GM23338 (cell line): ENCODE measurements at regions not wholly inside any gene's neighbourhood (a gene's known extent, or its start where the extent isn't known, plus 50 kb on each side); places are given as distances from the start of the nearest gene placed in this dataset.

Experiments used
- ATAC-seq: fragments of 200-7000 bp; cut with Tn5 transposase; 3 replicates; pipeline ENCODE4 v1.9.1; 2020
- DNase-seq: peaks from one replicate; pipeline ENCODE4 v3.0.0-alpha.2; 2015; ENCODE audit warnings: low spot score
- H2AFZ ChIP-seq: fragments of 200-600 bp; sonication (generic); 2 replicates; pipeline ENCODE4 v1.8.0; 2016; ENCODE audit warnings: antibody characterized with exemption, mild to moderate bottlenecking, moderate library complexity
- H3F3A ChIP-seq: fragments of 200-600 bp; sonication (generic); replicated peaks from 2 replicates; pipeline ENCODE4 v1.8.0; 2017; ENCODE audit warnings: antibody characterized with exemption, mixed run types, low read depth
- H3K27ac ChIP-seq: fragments of 200-600 bp; sonication (generic); 2 replicates; pipeline ENCODE4 v1.6.1; 2016; ENCODE audit warnings: low read depth
- H3K27me3 ChIP-seq: fragments of 200-600 bp; sonication (generic); 2 replicates; pipeline ENCODE4 v1.8.0; 2016; ENCODE audit warnings: mild to moderate bottlenecking, mixed run types, moderate library complexity; ENCODE audit not compliant: insufficient read depth
- H3K36me3 ChIP-seq: fragments of 200-600 bp; sonication (generic); 2 replicates; pipeline ENCODE4 v1.8.0; 2016; ENCODE audit warnings: mild to moderate bottlenecking; ENCODE audit not compliant: insufficient read depth
- H3K4me1 ChIP-seq: fragments of 200-600 bp; sonication (generic); 2 replicates; pipeline ENCODE4 v1.8.0; 2016; ENCODE audit warnings: mild to moderate bottlenecking, moderate library complexity; ENCODE audit not compliant: insufficient read depth
- H3K4me2 ChIP-seq: fragments of 200-600 bp; sonication (generic); 2 replicates; pipeline ENCODE4 v1.7.1; 2017; ENCODE audit warnings: mixed run types
- H3K4me3 ChIP-seq: fragments of 200-600 bp; sonication (generic); 2 replicates; pipeline ENCODE4 v1.6.1; 2016; ENCODE audit warnings: mixed run types
- H3K79me2 ChIP-seq: fragments of 200-600 bp; sonication (generic); replicated peaks from 2 replicates; pipeline ENCODE4 v1.8.0; 2017; ENCODE audit warnings: mild to moderate bottlenecking; ENCODE audit not compliant: insufficient read depth
- H3K9me2 ChIP-seq: fragments of 200-600 bp; sonication (generic); 2 replicates; pipeline ENCODE4 v1.8.0; 2017; ENCODE audit not compliant: insufficient read depth
- H4K20me1 ChIP-seq: fragments of 200-600 bp; sonication (generic); replicated peaks from 2 replicates; pipeline ENCODE4 v1.8.0; 2017; ENCODE audit warnings: mild to moderate bottlenecking; ENCODE audit not compliant: insufficient read depth
- H3K27ac Mint-ChIP-seq: 2 replicates; pipeline ENCODE4 v1.8.0; 2020; ENCODE audit warnings: inconsistent platforms, mild to moderate bottlenecking, moderate library complexity, mixed read lengths
- H3K27me3 Mint-ChIP-seq: 3 replicates; pipeline ENCODE4 v1.8.0; 2022; ENCODE audit warnings: low read depth, mild to moderate bottlenecking, moderate library complexity, mixed read lengths, inconsistent platforms; ENCODE audit not compliant: insufficient read depth, poor library complexity
- H3K36me3 Mint-ChIP-seq: 3 replicates; pipeline ENCODE4 v1.8.0; 2021; ENCODE audit warnings: low read depth, mild to moderate bottlenecking, inconsistent platforms, moderate library complexity, mixed read lengths
- H3K4me1 Mint-ChIP-seq: 3 replicates; pipeline ENCODE4 v1.8.0; 2020; ENCODE audit warnings: mild to moderate bottlenecking, inconsistent platforms, mixed read lengths
- H3K4me3 Mint-ChIP-seq: 3 replicates; pipeline ENCODE4 v1.8.0; 2021; ENCODE audit warnings: moderate library complexity, mild to moderate bottlenecking, inconsistent platforms, mixed read lengths
- H3K9me3 Mint-ChIP-seq: 3 replicates; pipeline ENCODE4 v1.8.0; 2020; ENCODE audit warnings: moderate library complexity, mild to moderate bottlenecking, inconsistent platforms, mixed read lengths
- CREB1 ChIP-seq: fragments of 250-450 bp; sonication (Bioruptor Pico); IDR thresholded peaks from 2 replicates; pipeline ENCODE4 v1.5.0; 2020; ENCODE audit warnings: low read depth, mild to moderate bottlenecking, moderate library complexity
- EZH2 ChIP-seq: fragments of 200-600 bp; sonication (generic); IDR thresholded peaks from one replicate; pipeline ENCODE4 v1.8.0; 2017; ENCODE audit warnings: antibody characterized with exemption, mild to moderate bottlenecking, low read depth; ENCODE audit not compliant: unreplicated experiment
- EZH2phosphoT487 ChIP-seq: fragments of 200-600 bp; sonication (generic); IDR thresholded peaks from one replicate; pipeline ENCODE4 v1.8.1; 2018; ENCODE audit warnings: antibody characterized with exemption; ENCODE audit not compliant: unreplicated experiment
- NANOG ChIP-seq: IDR thresholded peaks from 2 replicates; pipeline ENCODE4 v1.6.1; 2016; ENCODE audit warnings: antibody characterized with exemption, borderline replicate concordance
- POLR2AphosphoS5 ChIP-seq: IDR thresholded peaks from 2 replicates; pipeline ENCODE4 v1.6.1; 2016; ENCODE audit warnings: antibody characterized with exemption, low read depth
- ZNF114 ChIP-seq: fragments of 250-450 bp; sonication (Bioruptor Pico); IDR thresholded peaks from 2 replicates; pipeline ENCODE4 v1.5.0; 2020; ENCODE audit warnings: mild to moderate bottlenecking, moderate library complexity
- ZNF331 ChIP-seq: fragments of 250-450 bp; sonication (Bioruptor Pico); IDR thresholded peaks from 2 replicates; pipeline ENCODE4 v1.5.0; 2020; ENCODE audit warnings: low read depth, mild to moderate bottlenecking, moderate library complexity
- TF ChIP-seq, protein P1 (sequence below): fragments of 250-450 bp; sonication (Bioruptor Pico); IDR thresholded peaks from 2 replicates; pipeline ENCODE4 v1.5.0; 2020; ENCODE audit warnings: mild to moderate bottlenecking, moderate library complexity

DNA sequence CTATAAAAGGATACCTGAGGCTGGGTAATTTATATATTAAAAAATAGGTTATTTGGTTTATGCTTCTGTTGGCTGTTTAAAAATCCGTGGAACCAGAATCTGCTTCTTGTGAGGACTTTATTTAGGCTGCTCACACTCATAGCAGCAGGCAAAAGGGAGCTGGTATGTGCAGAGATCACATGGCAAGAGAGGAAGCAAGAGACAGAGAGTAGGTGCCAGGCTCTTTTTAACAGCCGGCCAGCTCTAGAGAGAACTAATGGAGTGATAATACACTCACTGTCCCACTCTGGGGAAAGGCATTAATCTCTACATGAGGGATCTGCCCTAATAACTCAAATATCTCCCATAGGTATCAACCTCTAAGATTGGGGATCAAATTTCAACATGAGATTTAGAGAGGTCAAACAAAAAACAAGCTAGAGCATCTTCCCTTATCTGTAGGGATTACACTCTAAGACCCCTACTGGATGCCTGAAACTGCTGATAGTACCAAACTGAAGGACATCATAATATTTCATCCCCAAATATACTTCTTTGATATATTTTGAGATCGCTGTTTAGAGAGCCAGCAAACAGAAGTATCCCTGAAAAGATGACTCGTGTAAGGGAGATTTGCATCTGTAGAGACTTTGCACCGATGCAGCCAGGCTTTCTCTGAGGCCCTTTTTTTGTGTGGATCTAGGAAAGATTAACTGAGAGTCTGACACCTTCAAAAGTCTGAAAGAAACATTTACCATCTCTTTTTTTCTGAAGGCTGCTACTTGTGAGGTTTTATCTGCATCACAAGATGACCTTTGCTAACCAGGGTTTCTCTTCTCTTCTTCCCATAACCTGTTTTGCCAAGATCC, 717.0 kb upstream of the MBL2 start (continued):
- TF ChIP-seq, protein P1, sequence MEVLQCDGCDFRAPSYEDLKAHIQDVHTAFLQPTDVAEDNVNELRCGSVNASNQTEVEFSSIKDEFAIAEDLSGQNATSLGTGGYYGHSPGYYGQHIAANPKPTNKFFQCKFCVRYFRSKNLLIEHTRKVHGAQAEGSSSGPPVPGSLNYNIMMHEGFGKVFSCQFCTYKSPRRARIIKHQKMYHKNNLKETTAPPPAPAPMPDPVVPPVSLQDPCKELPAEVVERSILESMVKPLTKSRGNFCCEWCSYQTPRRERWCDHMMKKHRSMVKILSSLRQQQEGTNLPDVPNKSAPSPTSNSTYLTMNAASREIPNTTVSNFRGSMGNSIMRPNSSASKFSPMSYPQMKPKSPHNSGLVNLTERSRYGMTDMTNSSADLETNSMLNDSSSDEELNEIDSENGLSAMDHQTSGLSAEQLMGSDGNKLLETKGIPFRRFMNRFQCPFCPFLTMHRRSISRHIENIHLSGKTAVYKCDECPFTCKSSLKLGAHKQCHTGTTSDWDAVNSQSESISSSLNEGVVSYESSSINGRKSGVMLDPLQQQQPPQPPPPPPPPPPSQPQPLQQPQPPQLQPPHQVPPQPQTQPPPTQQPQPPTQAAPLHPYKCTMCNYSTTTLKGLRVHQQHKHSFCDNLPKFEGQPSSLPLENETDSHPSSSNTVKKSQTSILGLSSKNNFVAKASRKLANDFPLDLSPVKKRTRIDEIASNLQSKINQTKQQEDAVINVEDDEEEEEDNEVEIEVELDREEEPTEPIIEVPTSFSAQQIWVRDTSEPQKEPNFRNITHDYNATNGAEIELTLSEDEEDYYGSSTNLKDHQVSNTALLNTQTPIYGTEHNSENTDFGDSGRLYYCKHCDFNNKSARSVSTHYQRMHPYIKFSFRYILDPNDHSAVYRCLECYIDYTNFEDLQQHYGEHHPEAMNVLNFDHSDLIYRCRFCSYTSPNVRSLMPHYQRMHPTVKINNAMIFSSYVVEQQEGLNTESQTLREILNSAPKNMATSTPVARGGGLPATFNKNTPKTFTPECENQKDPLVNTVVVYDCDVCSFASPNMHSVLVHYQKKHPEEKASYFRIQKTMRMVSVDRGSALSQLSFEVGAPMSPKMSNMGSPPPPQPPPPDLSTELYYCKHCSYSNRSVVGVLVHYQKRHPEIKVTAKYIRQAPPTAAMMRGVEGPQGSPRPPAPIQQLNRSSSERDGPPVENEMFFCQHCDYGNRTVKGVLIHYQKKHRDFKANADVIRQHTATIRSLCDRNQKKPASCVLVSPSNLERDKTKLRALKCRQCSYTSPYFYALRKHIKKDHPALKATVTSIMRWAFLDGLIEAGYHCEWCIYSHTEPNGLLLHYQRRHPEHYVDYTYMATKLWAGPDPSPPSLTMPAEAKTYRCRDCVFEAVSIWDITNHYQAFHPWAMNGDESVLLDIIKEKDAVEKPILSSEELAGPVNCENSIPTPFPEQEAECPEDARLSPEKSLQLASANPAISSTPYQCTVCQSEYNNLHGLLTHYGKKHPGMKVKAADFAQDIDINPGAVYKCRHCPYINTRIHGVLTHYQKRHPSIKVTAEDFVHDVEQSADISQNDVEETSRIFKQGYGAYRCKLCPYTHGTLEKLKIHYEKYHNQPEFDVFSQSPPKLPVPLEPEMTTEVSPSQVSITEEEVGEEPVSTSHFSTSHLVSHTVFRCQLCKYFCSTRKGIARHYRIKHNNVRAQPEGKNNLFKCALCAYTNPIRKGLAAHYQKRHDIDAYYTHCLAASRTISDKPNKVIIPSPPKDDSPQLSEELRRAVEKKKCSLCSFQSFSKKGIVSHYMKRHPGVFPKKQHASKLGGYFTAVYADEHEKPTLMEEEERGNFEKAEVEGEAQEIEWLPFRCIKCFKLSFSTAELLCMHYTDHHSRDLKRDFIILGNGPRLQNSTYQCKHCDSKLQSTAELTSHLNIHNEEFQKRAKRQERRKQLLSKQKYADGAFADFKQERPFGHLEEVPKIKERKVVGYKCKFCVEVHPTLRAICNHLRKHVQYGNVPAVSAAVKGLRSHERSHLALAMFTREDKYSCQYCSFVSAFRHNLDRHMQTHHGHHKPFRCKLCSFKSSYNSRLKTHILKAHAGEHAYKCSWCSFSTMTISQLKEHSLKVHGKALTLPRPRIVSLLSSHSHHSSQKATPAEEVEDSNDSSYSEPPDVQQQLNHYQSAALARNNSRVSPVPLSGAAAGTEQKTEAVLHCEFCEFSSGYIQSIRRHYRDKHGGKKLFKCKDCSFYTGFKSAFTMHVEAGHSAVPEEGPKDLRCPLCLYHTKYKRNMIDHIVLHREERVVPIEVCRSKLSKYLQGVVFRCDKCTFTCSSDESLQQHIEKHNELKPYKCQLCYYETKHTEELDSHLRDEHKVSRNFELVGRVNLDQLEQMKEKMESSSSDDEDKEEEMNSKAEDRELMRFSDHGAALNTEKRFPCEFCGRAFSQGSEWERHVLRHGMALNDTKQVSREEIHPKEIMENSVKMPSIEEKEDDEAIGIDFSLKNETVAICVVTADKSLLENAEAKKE (CRISPR knock-in tag), result no peak
- TF ChIP-seq EZH2phosphoT487 (no peak), EZH2 (no peak), ZNF114 (CRISPR knock-in tag) (no peak)

DNA sequence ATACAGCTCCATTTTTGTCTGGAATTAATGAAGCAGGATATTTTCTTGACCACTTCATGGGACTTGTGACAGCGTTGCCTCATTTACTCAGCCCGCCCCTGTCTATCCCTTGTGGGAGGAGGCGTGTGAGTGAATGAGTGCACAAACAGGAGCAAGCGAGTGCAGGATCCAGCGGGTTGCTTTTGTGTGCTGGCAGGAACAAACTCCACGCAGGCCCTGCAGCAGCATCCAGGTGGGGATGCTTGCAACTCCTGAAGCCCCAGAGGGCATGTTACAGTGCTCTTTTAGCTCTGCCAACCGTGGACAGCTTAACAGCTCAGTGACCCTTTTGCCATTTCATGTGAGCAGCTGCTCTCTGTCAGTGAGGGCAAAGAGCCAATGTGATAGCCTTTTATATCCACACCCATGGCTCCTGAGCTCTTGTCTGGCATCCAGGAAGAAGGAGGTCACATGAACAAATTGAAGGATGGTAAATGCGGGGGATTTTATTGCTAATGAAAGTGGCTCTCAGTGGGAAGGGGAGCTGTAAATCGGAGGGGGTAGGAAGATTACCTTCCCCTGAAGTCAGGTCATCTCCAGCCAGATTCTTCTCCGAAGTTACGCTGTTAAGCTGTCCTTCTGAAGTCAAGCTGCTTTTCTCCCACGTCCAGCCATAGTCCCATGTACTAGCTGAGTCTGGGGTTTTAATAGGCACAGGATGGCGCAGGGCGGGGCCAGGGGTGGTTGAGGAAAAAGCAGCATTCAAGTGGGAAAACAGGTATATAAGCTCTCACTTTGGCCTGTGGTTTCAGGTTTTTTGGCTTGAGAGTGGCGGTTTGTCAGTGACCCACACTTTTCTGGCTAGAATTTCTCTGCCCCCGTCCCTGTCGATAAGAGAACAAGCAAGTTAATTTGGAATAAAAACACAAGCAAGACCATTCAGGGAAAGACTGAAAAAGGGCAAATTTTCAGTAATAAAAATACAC, 714.7 kb upstream of the MBL2 start:
- Mint-ChIP-seq H3K36me3 (peaks cover 79% of the 10 kb centered on the region), H3K27ac (peak overlapping the region; percentile 37; the same call in 1 of the 2 replicates), H3K27me3 (no peaks in the 10 kb centered on the region), H3K4me3 (no peak overlapping the region), H3K9me3 (peaks cover 57% of the 10 kb centered on the region), H3K4me1 (peaks cover 4% of the 10 kb centered on the region; the same call in 2 of the 3 replicates)
- Histone ChIP-seq H3F3A (no peaks in the 10 kb centered on the region), H3K4me3 (no peak overlapping the region), H3K36me3 (peaks cover 28% of the 10 kb centered on the region), H3K9me2 (no peaks in the 10 kb centered on the region), H3K79me2 (no peaks in the 10 kb centered on the region), H3K4me2 (no peak overlapping the region), H3K4me1 (no peaks in the 10 kb centered on the region), H2AFZ (no peak overlapping the region), H4K20me1 (no peaks in the 10 kb centered on the region), H3K27me3 (no peaks in the 10 kb centered on the region), H3K27ac (no peak overlapping the region)
- DNase-seq, result no peak
- ATAC-seq, result no peak
- no peak for TF ChIP-seq NANOG
- no peak for TF ChIP-seq POLR2AphosphoS5
- TF ChIP-seq ZNF331 (CRISPR knock-in tag), result no peak
- no peak for TF ChIP-seq ZNF114 (CRISPR knock-in tag)
- no peak for TF ChIP-seq CREB1 (CRISPR knock-in tag)
